HFFc6 (cell line): ENCODE measurements at regions not wholly inside any gene's neighbourhood (a gene's known extent, or its start where the extent isn't known, plus 50 kb on each side); places are given as distances from the start of the nearest gene placed in this dataset.

Experiments used
- DNase-seq: peaks from one replicate; pipeline ENCODE4 v3.0.0-alpha.2; 2018
- H3K27ac Mint-ChIP-seq: 2 replicates; pipeline ENCODE4 v1.8.0; 2020; ENCODE audit warnings: mild to moderate bottlenecking, mixed read lengths
- H3K27me3 Mint-ChIP-seq: 2 replicates; pipeline ENCODE4 v1.8.0; 2021; ENCODE audit warnings: mild to moderate bottlenecking, moderate library complexity, mixed read lengths; ENCODE audit not compliant: insufficient read depth
- H3K36me3 Mint-ChIP-seq: 2 replicates; pipeline ENCODE4 v1.8.0; 2021; ENCODE audit warnings: low read depth, mixed read lengths
- H3K4me1 Mint-ChIP-seq: 2 replicates; pipeline ENCODE4 v1.8.0; 2020; ENCODE audit warnings: low read depth, mixed read lengths
- H3K4me3 Mint-ChIP-seq: 2 replicates; pipeline ENCODE4 v1.8.0; 2020; ENCODE audit warnings: mild to moderate bottlenecking, moderate library complexity, mixed read lengths
- H3K9me3 Mint-ChIP-seq: 2 replicates; pipeline ENCODE4 v1.8.0; 2020; ENCODE audit warnings: mild to moderate bottlenecking, mixed read lengths
- TF ChIP-seq, protein P1 (sequence below): fragments of 200-600 bp; sonication (generic); IDR thresholded peaks from 2 replicates; pipeline ENCODE4 v1.5.0; 2021; ENCODE audit warnings: antibody characterized with exemption, mild to moderate bottlenecking

DNA sequence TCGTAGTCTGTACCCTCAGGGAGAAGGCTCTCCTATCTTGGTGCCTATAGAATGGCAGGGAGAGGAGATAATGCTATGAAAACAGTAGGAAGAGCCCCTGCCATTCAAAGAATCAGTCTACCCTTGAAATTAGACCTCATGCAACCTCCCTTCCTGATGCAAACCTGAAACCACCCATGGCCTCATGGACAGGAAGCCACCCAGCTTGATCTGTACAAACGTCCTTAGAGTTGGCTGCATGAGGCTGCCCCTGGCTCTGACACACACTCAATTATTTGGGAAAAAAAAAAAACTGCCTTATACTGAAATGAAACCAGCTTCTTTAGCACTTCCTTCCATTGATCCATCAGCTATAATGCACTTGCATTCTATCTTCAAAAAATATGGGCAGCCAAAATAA is 116.6 kb upstream of the BCL2L14 start:
- H3K27ac Mint-ChIP-seq: no peak overlapping the region
- peaks cover 33% of the 10 kb centered on the region for H3K27me3 Mint-ChIP-seq
- no peak overlapping the region for H3K4me3 Mint-ChIP-seq
- H3K9me3 Mint-ChIP-seq: no peaks in the 10 kb centered on the region
- peaks cover 16% of the 10 kb centered on the region for H3K4me1 Mint-ChIP-seq
- H3K36me3 Mint-ChIP-seq: no peaks in the 10 kb centered on the region; the same call in 1 of the 2 replicates
- DNase-seq: no peak
- TF ChIP-seq, protein P1, sequence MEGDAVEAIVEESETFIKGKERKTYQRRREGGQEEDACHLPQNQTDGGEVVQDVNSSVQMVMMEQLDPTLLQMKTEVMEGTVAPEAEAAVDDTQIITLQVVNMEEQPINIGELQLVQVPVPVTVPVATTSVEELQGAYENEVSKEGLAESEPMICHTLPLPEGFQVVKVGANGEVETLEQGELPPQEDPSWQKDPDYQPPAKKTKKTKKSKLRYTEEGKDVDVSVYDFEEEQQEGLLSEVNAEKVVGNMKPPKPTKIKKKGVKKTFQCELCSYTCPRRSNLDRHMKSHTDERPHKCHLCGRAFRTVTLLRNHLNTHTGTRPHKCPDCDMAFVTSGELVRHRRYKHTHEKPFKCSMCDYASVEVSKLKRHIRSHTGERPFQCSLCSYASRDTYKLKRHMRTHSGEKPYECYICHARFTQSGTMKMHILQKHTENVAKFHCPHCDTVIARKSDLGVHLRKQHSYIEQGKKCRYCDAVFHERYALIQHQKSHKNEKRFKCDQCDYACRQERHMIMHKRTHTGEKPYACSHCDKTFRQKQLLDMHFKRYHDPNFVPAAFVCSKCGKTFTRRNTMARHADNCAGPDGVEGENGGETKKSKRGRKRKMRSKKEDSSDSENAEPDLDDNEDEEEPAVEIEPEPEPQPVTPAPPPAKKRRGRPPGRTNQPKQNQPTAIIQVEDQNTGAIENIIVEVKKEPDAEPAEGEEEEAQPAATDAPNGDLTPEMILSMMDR: no peak

DNA sequence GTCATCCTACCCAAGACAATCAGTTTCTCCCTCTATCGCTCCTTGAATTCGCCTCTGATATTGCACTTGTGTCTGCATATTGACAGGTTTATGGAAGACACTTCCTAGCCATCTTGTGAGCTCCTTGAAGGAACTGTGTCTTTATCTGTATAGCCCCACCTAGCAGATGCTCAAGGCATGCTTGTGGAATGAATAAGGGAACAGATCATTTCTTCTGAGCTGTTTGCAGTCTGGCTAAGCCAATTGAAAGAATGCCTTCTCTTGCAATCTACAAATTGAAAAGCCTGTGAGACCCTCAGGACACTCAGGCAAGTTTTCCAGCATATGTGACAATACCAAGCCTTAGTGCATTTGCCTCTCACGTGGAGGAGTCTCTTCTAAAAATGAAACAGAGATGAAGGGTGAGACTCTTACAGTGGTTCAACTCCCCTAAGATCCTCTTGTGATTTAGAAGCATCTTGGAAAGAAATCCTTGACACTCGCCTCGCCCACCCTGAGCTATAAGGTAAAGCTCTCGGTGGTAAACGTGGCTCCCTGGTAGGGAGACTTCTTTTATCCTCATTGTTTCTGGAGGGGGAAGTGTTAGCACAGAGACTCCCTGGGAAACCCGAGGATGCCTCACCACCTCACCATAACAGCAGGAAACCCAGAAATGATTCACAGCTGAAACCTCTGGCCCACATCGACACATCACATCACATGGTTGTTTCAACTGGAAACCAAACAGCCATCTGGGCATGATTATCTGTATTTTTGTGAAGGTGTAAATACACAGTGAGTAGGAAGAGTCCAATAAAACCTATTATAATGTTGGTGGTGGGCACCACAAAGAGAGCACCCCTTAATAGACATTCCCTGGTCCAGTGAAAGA is 112.3 kb upstream of the BCL2L14 start:
- peak overlapping the region; percentile 91 for H3K27ac Mint-ChIP-seq

DNA sequence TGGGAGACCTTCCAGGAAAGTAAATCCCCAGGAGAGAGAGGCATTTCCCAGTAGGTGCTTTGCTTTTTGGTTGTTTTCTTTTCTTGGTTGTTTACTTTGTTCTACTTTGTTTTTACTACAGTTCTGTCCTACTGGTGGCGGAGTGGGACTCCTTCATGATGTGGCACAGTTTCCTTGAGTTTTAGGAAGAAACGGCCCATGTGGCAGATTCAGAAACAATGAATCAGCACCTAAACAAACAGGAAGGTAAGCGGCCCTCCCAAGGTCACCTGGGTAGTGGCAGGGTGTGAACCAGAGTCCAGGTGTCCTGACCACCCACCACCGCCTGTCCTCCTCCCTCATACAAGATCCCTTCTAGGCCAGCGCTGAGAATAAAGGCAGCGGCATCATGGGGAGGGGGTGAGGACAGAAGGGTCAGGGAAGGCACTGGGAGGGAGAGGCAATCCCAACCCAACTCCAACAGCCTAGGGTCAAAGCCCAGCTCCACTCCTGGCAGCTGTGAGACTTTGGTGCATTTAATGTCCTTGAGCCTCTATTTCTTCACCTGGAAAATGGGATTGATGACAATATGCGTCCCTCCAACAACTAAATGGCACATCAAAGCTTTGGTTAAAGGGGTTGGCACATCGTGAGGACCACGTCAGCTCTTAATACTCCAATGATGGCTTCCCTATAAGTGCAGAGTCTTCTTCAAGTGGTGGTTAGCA is 111.5 kb upstream of the BCL2L14 start:
- TF ChIP-seq, protein P1: no peak
- DNase-seq: peak; percentile 23
- Mint-ChIP-seq H3K36me3 (peaks cover 6% of the 10 kb centered on the region; the same call in 1 of the 2 replicates), H3K4me1 (peaks cover 23% of the 10 kb centered on the region), H3K27ac (peak overlapping the region; percentile 91), H3K4me3 (peak overlapping the region; percentile 82; the same call in 1 of the 2 replicates), H3K9me3 (no peaks in the 10 kb centered on the region), H3K27me3 (peaks cover 22% of the 10 kb centered on the region)

More for the DNA sequence above, 112.3 kb upstream of the BCL2L14 start:
- TF ChIP-seq, protein P1: peak; percentile 51; the same call in 1 of the 2 replicates
- Mint-ChIP-seq H3K27me3 (peaks cover 22% of the 10 kb centered on the region), H3K4me3 (peak overlapping the region; percentile 82), H3K9me3 (no peaks in the 10 kb centered on the region), H3K36me3 (peaks cover under 1% of the 10 kb centered on the region; the same call in 1 of the 2 replicates), H3K4me1 (peaks cover 23% of the 10 kb centered on the region)
- DNase-seq: peak; percentile 92

DNA sequence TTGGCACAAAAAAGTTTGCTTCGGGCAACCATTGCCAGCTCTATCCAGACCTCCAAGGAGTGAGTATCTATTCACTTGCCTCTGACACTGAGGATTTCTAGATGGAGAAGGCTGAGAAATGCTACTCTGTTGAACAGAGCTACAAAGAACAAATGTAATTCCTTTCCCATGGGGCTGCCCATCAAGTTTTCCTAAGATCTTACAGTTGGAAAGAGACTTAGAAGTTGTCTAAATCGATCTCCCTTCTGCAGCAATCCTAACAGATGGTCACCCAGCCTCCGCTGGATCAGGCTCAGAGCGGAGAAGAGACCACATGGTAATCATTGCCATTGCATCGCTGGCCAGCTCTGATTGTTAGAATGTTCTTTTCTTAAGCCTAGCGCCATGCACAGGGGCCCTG is 110.1 kb upstream of the BCL2L14 start:
- Mint-ChIP-seq H3K9me3 (no peaks in the 10 kb centered on the region; the same call in 1 of the 2 replicates), H3K4me3 (no peak overlapping the region)
- DNase-seq: no peak

DNA sequence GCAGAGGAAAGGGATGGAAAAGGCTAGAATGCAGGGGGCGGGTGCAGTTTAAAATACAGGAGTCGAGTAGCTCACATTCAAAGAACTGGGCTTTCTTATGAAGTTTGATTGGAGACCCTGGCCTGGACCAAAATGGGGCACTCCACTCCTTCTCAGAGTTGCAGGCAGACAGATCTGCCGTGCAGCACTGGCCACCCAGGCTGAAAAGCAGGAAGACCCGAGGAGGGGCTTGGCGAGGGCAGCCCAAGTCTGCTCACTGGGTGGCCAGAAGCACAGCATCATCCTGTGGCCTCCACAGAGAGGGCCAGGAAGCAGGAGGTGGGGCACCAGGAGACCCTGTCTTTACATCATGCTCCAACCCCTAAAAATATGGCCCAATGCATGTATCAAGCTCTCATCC is 109.1 kb upstream of the BCL2L14 start:
- H3K27me3 Mint-ChIP-seq: peaks cover 23% of the 10 kb centered on the region
- peaks cover 23% of the 10 kb centered on the region for H3K4me1 Mint-ChIP-seq
- no peak for DNase-seq
- TF ChIP-seq, protein P1: no peak
- H3K9me3 Mint-ChIP-seq: no peaks in the 10 kb centered on the region; the same call in 1 of the 2 replicates
- no peak overlapping the region for H3K27ac Mint-ChIP-seq
- H3K4me3 Mint-ChIP-seq: no peak overlapping the region
- H3K36me3 Mint-ChIP-seq: peaks cover 6% of the 10 kb centered on the region; the same call in 1 of the 2 replicates

More for the DNA sequence above, 110.1 kb upstream of the BCL2L14 start:
- Mint-ChIP-seq H3K27me3 (peaks cover 28% of the 10 kb centered on the region), H3K4me1 (peaks cover 23% of the 10 kb centered on the region), H3K27ac (no peak overlapping the region), H3K36me3 (peaks cover 6% of the 10 kb centered on the region; the same call in 1 of the 2 replicates)
- TF ChIP-seq, protein P1: no peak
